AG04449 (cell line): ENCODE measurements at regions not wholly inside any gene's neighbourhood (a gene's known extent, or its start where the extent isn't known, plus 50 kb on each side); places are given as distances from the start of the nearest gene placed in this dataset.

Experiments used
- CTCF ChIA-PET: fragments of 350-600 bp; formaldehyde crosslinking; extraction: SDS; loops from one replicate; lab custom pipeline; 2021; ENCODE audit warnings: antibody characterized with exemption; lab: Yijun Ruan, JAX
- POLR2A ChIA-PET: fragments of 400-600, 350-600 bp; formaldehyde crosslinking; extraction: SDS; loops from one replicate; lab custom pipeline; 2020; ENCODE audit warnings: antibody characterized with exemption, inconsistent platforms; lab: Yijun Ruan, JAX
- DNase-seq: peaks from one replicate; pipeline ENCODE4 v3.0.0-alpha.2; 2010; ENCODE audit warnings: low read depth, low spot score
- H3K4me3 ChIP-seq: 2 replicates; pipeline ENCODE4 v1.5.1; 2011; ENCODE audit warnings: low read depth, mild to moderate bottlenecking, control low read depth, low read length
- TF ChIP-seq, protein P1 (sequence below): IDR thresholded peaks from one replicate; pipeline ENCODE4 v1.5.1; 2011; ENCODE audit warnings: mild to moderate bottlenecking, moderate library complexity, low read length, control low read depth, inconsistent platforms; ENCODE audit not compliant: insufficient read depth; ENCODE audit errors: missing control alignments

- no peak overlapping the region for H3K4me3 ChIP-seq
- DNase-seq, result no peak
- CTCF ChIA-PET, result no interaction called here
- POLR2A ChIA-PET, result no interaction called here
- TF ChIP-seq, protein P1, sequence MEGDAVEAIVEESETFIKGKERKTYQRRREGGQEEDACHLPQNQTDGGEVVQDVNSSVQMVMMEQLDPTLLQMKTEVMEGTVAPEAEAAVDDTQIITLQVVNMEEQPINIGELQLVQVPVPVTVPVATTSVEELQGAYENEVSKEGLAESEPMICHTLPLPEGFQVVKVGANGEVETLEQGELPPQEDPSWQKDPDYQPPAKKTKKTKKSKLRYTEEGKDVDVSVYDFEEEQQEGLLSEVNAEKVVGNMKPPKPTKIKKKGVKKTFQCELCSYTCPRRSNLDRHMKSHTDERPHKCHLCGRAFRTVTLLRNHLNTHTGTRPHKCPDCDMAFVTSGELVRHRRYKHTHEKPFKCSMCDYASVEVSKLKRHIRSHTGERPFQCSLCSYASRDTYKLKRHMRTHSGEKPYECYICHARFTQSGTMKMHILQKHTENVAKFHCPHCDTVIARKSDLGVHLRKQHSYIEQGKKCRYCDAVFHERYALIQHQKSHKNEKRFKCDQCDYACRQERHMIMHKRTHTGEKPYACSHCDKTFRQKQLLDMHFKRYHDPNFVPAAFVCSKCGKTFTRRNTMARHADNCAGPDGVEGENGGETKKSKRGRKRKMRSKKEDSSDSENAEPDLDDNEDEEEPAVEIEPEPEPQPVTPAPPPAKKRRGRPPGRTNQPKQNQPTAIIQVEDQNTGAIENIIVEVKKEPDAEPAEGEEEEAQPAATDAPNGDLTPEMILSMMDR, result no peak
Measured at GRCh38 chrX:26597981-26598380, 382.0 kb downstream of the MAGEB5 start.

DNA sequence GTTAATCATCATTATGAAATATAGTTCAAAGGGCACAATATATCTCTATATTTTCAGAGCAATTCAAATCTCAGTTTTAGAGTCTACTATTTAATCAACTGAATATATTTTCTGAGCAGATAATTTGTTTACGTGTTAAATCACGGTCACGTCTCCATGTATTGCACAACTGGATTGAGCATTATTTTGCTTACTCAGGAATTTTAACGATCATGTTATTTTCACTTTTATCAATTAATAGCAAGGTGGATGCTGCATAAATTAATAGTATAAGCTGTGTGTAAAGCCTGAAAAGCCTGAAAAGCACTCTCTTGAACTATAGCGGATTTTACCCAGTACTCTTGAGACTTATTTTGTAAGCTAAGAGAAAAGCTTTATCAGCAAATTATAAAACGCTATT is 374.9 kb downstream of the MAGEB5 start:
- no peak for DNase-seq
- CTCF ChIA-PET, result interaction anchor here (1.5 kb wide), 1 partner anchor 21 kb away, joined by 3 read pairs; no protein-coding TSS in a partner anchor
- TF ChIP-seq, protein P1, result no peak
- no peak overlapping the region for H3K4me3 ChIP-seq
- POLR2A ChIA-PET, result no interaction called here

DNA sequence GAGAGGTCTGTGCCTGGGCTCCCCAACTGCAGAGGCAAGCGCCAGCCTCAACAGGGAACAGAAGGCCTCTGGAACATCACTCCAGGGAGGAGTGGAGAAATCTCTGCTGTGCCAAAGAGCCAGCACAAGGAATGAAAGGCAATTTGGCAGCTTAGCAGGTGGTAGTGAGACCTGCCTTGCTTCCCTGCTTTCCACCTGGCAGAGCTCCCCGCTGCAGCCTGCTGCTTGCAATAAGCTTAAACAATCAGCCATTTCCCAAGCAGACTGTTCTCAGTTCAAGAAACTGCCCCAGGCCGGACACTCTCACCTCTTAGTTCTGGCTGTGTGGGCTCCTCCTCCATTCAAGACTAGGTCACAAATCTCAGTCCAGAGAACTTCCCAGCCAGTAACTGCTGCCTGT is 370.6 kb downstream of the MAGEB5 start:
- ChIA-PET CTCF (interaction anchor here (1.0 kb wide), 1 partner anchor 18 kb away, joined by 3 read pairs; no protein-coding TSS in a partner anchor), POLR2A (no interaction called here)
- no peak for DNase-seq
- TF ChIP-seq, protein P1, result no peak
- H3K4me3 ChIP-seq, result no peak overlapping the region

DNA sequence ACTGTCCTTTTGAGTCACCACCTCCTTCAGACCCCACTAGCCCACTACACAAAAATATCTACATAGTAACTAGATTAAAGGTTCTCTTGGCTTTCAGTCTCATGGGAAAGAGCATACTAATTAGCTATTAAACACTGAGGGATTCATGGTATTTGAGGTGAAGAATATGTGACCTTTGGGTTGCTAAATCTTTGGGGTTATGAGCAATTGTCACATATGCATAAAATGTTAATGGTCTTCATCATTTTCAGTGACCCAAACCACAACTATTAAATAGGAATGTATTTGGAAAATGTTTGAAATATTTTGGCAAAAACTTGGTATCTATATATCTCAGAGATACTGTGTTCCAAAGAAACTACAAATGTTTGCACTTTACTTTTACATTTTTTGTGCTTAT is 365.1 kb downstream of the MAGEB5 start:
- H3K4me3 ChIP-seq, result no peak overlapping the region
- ChIA-PET CTCF (no interaction called here), POLR2A (no interaction called here)
- DNase-seq, result no peak
- TF ChIP-seq, protein P1, result no peak

DNA sequence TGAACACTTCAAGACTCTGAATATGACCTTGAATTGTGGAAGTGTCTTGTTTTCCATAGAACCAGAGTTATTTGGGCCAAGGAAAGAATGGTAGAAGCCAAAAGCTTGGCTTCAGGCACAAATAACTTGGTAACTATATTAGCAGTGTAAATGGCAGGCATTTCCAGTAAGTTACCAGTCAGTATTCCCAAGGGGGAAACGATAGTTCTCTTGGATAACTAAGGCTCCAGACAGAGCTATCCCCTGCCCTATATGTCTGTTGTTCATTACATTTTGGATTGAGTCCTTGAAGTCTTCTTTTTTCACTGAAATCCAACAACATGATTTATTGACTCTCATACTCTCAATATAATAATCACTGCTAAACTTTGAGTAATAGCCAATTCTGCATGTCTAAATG is 364.1 kb downstream of the MAGEB5 start:
- ChIA-PET CTCF (no interaction called here), POLR2A (no interaction called here)
- H3K4me3 ChIP-seq, result no peak overlapping the region
- TF ChIP-seq, protein P1, result no peak
- DNase-seq, result no peak

DNA sequence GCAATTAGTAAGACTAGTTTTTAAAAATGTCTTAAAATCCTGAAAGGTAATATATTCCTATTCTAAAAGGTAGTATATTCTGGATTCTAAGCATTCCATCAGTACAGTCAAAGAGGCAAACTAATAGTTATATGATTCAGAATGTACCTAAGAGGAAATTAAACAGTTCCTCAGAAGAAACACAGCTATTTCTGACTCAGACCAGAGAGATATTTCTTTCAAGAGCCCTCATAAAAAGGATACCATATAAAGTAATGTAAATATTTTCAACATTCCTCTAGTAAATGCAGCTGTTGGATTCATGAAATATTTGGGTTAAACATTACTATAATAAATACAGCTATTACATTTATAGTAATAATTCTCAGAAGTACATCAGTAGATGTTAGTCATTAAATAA is 358.3 kb downstream of the MAGEB5 start:
- POLR2A ChIA-PET, result no interaction called here
- no peak overlapping the region for H3K4me3 ChIP-seq
- no peak for DNase-seq
- CTCF ChIA-PET, result no interaction called here
- TF ChIP-seq, protein P1, result no peak
